Erythroblast (primary cell): ENCODE measurements at regions not wholly inside any gene's neighbourhood (a gene's known extent, or its start where the extent isn't known, plus 50 kb on each side); places are given as distances from the start of the nearest gene placed in this dataset.

Experiments
- GATA1 ChIP-seq: IDR thresholded peaks from 2 replicates; pipeline ENCODE4 v1.6.1; 2011; ENCODE audit warnings: low read depth, mild to moderate bottlenecking, control low read depth, low read length, moderate library complexity
- POLR2A ChIP-seq: IDR thresholded peaks from 2 replicates; pipeline ENCODE4 v1.6.1; 2011; ENCODE audit warnings: mild to moderate bottlenecking, low read length

DNA sequence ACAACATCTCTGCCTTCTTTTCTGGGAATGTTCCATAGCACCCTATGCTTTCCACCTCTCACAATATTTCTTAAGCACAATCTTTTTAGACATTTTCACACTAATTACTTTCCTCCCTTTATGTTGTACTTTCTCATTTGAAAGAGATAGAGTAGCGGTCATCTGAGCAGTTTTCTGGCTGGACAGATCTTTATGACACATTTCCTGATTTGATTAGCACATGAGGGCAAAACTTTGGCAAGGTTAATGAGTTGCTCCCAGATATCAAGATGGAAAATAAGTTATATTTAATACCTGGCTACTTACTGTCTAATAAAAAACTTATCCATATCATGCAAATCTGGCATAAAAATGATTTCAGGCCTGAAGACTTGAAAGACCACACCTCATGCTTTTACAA, 723.9 kb downstream of the SOCS6 start:
- TF ChIP-seq POLR2A (no peak), GATA1 (no peak)
